ENCODE measurements at regions not wholly inside any gene's neighbourhood (a gene's known extent, or its start where the extent isn't known, plus 50 kb on each side); places are given as distances from the start of the nearest gene placed in this dataset.

DNA sequence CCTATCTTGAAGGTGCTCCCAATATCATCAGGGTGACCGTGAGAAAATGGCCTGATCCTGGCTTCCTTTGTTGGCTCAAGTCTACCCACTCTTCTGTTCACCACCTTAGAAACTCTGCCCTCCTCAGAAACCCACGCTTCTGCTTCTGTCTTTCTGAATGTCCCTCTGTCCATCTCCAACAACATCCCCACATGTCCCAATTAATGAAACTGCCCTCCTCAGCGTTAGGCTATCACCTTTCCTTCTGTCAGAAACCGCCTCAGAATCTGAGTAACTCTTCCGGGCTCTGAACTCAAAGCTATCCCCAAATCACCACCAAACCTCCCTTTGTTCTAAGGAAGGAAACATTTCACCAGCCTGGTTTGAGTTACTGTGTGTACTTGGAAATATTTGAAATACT, 315.8 kb upstream of the ZNF32 start:
- no peaks in the 10 kb centered on the region for H3K9me3 Mint-ChIP-seq (ENCODE audit: unreplicated experiment)
- H3K4me1 Mint-ChIP-seq (ENCODE audit: unreplicated experiment) = peaks cover 24% of the 10 kb centered on the region
- no peak overlapping the region for H3K27ac Mint-ChIP-seq (ENCODE audit: unreplicated experiment)
- DNase-seq (ENCODE audit: extremely low spot score, unreplicated experiment) = no peak
- H3K36me3 Mint-ChIP-seq (ENCODE audit: unreplicated experiment) = no peaks in the 10 kb centered on the region
- no peak for TF ChIP-seq CTCF (IDR thresholded peaks at IDR 0.05)
- peaks cover 14% of the 10 kb centered on the region for H3K27me3 Mint-ChIP-seq (ENCODE audit: unreplicated experiment)
- H3K4me3 Mint-ChIP-seq (ENCODE audit: unreplicated experiment) = no peak overlapping the region

- Mint-ChIP-seq H3K4me1 (ENCODE audit: unreplicated experiment) (peaks cover 24% of the 10 kb centered on the region), H3K9me3 (ENCODE audit: unreplicated experiment) (no peaks in the 10 kb centered on the region), H3K36me3 (ENCODE audit: unreplicated experiment) (no peaks in the 10 kb centered on the region), H3K27ac (ENCODE audit: unreplicated experiment) (no peak overlapping the region), H3K4me3 (ENCODE audit: unreplicated experiment) (no peak overlapping the region), H3K27me3 (ENCODE audit: unreplicated experiment) (peaks cover 10% of the 10 kb centered on the region)
- no peak for TF ChIP-seq CTCF (IDR thresholded peaks at IDR 0.05)
- peak; percentile 54 for DNase-seq (ENCODE audit: extremely low spot score, unreplicated experiment)
Observed at GRCh38 chr10:43963793-43964425, 315.2 kb upstream of the ZNF32 start.

GRCh38 chr10:43963379-43963778, 314.7 kb upstream of the ZNF32 start:
- H3K9me3 Mint-ChIP-seq (ENCODE audit: unreplicated experiment) = no peaks in the 10 kb centered on the region
- no peak overlapping the region for H3K27ac Mint-ChIP-seq (ENCODE audit: unreplicated experiment)
- H3K27me3 Mint-ChIP-seq (ENCODE audit: unreplicated experiment) = peaks cover 10% of the 10 kb centered on the region
- H3K4me3 Mint-ChIP-seq (ENCODE audit: unreplicated experiment) = no peak overlapping the region
- H3K4me1 Mint-ChIP-seq (ENCODE audit: unreplicated experiment) = peaks cover 24% of the 10 kb centered on the region
- peak; percentile 53 for DNase-seq (ENCODE audit: extremely low spot score, unreplicated experiment)
- H3K36me3 Mint-ChIP-seq (ENCODE audit: unreplicated experiment) = no peaks in the 10 kb centered on the region
- TF ChIP-seq CTCF (IDR thresholded peaks at IDR 0.05) = no peak

GRCh38 chr10:43962346-43963191, 313.9 kb upstream of the ZNF32 start:
- H3K4me1 Mint-ChIP-seq (ENCODE audit: unreplicated experiment) = peaks cover 24% of the 10 kb centered on the region
- H3K9me3 Mint-ChIP-seq (ENCODE audit: unreplicated experiment) = no peaks in the 10 kb centered on the region
- peak; percentile 36 for DNase-seq (ENCODE audit: extremely low spot score, unreplicated experiment)
- no peak overlapping the region for H3K27ac Mint-ChIP-seq (ENCODE audit: unreplicated experiment)
- no peak overlapping the region for H3K4me3 Mint-ChIP-seq (ENCODE audit: unreplicated experiment)
- peaks cover 5% of the 10 kb centered on the region for H3K27me3 Mint-ChIP-seq (ENCODE audit: unreplicated experiment)
- H3K36me3 Mint-ChIP-seq (ENCODE audit: unreplicated experiment) = no peaks in the 10 kb centered on the region
- TF ChIP-seq CTCF (IDR thresholded peaks at IDR 0.05) = no peak

All from osteocyte (in vitro differentiated cells).